OCI-LY1 (cell line): ENCODE measurements at regions not wholly inside any gene's neighbourhood (a gene's known extent, or its start where the extent isn't known, plus 50 kb on each side); places are given as distances from the start of the nearest gene placed in this dataset.

Experiments
- EZH2 ChIP-seq: fragments of 200-600 bp; sonication (generic), shearing (Covaris generic); IDR thresholded peaks from 2 replicates; pipeline ENCODE4 v1.8.0; 2017; ENCODE audit warnings: borderline replicate concordance, mixed run types, mild to moderate bottlenecking, antibody characterized with exemption, low read length, moderate library complexity, mixed read lengths
- TF ChIP-seq, protein P1 (sequence below): fragments of 200-600 bp; sonication (generic), shearing (Covaris generic); IDR thresholded peaks from 2 replicates; pipeline ENCODE4 v1.5.1; 2017; ENCODE audit warnings: mild to moderate bottlenecking, antibody characterized with exemption, low read length, moderate library complexity, mixed read lengths

DNA sequence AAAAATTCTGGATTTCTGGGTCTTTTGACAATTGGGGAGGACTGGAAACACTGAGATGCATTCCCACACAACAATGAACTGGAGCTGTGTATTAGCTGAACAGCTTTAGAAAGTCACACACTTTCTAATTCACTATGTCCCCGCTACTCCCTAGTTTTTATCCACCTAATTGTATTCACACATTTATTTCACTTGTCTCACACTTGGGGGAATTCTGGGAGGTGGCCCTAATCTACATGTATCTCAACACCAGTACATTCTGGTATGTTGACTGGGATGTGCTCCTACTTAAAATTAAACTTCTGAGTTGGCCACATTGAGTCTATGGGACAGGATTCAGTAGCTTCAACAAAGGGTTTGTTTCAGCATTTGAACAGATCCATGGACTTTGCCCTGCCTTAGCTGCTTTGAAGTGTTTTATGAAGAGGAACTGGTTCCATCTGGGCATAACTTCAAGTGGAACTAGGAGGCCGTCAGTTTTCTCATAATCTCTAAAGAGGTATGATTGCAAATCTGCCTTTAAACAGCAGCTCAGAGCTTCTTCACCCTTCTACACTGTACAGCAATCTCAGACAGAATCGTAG, 106.5 kb upstream of the CMC1 start:
- TF ChIP-seq, protein P1, sequence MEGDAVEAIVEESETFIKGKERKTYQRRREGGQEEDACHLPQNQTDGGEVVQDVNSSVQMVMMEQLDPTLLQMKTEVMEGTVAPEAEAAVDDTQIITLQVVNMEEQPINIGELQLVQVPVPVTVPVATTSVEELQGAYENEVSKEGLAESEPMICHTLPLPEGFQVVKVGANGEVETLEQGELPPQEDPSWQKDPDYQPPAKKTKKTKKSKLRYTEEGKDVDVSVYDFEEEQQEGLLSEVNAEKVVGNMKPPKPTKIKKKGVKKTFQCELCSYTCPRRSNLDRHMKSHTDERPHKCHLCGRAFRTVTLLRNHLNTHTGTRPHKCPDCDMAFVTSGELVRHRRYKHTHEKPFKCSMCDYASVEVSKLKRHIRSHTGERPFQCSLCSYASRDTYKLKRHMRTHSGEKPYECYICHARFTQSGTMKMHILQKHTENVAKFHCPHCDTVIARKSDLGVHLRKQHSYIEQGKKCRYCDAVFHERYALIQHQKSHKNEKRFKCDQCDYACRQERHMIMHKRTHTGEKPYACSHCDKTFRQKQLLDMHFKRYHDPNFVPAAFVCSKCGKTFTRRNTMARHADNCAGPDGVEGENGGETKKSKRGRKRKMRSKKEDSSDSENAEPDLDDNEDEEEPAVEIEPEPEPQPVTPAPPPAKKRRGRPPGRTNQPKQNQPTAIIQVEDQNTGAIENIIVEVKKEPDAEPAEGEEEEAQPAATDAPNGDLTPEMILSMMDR, result no peak
- TF ChIP-seq EZH2, result no peak
